MM.1S (cell line): ENCODE measurements at regions not wholly inside any gene's neighbourhood (a gene's known extent, or its start where the extent isn't known, plus 50 kb on each side); places are given as distances from the start of the nearest gene placed in this dataset.

Experiments
- DNase-seq: peaks from one replicate; pipeline ENCODE4 v3.0.0-alpha.2; 2015
- H2AFZ ChIP-seq: fragments of 300-600 bp; sonication (generic); 2 replicates; pipeline ENCODE4 v1.6.0; 2016; ENCODE audit warnings: antibody characterized with exemption, low read length
- H3F3A ChIP-seq: fragments of 300-600 bp; sonication (generic); 2 replicates; pipeline ENCODE4 v1.6.1; 2016; ENCODE audit warnings: mild to moderate bottlenecking, antibody characterized with exemption, low read length, moderate library complexity, mixed read lengths; ENCODE audit not compliant: insufficient read depth
- H3K27ac ChIP-seq: fragments of 300-600 bp; sonication (generic); 2 replicates; pipeline ENCODE4 v1.5.1; 2016; ENCODE audit warnings: mild to moderate bottlenecking, low read length
- H3K27me3 ChIP-seq: fragments of 300-600 bp; sonication (generic); replicated peaks from 2 replicates; pipeline ENCODE4 v1.6.0; 2016; ENCODE audit warnings: low read length; ENCODE audit not compliant: insufficient read depth
- H3K36me3 ChIP-seq: fragments of 300-600 bp; sonication (generic); replicated peaks from 2 replicates; pipeline ENCODE4 v1.6.1; 2016; ENCODE audit warnings: mild to moderate bottlenecking, low read length, mixed read lengths; ENCODE audit not compliant: insufficient read depth
- H3K4me1 ChIP-seq: fragments of 300-600 bp; sonication (generic); 2 replicates; pipeline ENCODE4 v1.6.1; 2016; ENCODE audit warnings: low read length, mixed read lengths
- H3K4me2 ChIP-seq: fragments of 300-600 bp; sonication (generic); 2 replicates; pipeline ENCODE4 v1.6.0; 2016; ENCODE audit warnings: low read depth, low read length
- H3K4me3 ChIP-seq: fragments of 300-600 bp; sonication (generic); 2 replicates; pipeline ENCODE4 v1.5.1; 2016; ENCODE audit warnings: low read length, mixed read lengths
- H3K79me2 ChIP-seq: fragments of 300-600 bp; sonication (generic); 2 replicates; pipeline ENCODE4 v1.6.1; 2016; ENCODE audit warnings: mixed run types, low read length, mixed read lengths
- H3K9ac ChIP-seq: fragments of 300-600 bp; sonication (generic); 2 replicates; pipeline ENCODE4 v1.6.1; 2016; ENCODE audit warnings: low read length, mixed read lengths
- H3K9me2 ChIP-seq: fragments of 300-600 bp; sonication (generic); replicated peaks from 2 replicates; pipeline ENCODE4 v1.6.1; 2016; ENCODE audit warnings: mild to moderate bottlenecking, low read length, mixed read lengths; ENCODE audit not compliant: insufficient read depth
- H3K9me3 ChIP-seq: fragments of 300-600 bp; sonication (generic); replicated peaks from 2 replicates; pipeline ENCODE4 v1.6.1; 2016; ENCODE audit warnings: mild to moderate bottlenecking, low read length, mixed read lengths; ENCODE audit not compliant: insufficient read depth
- H4K20me1 ChIP-seq: fragments of 300-600 bp; sonication (generic); 2 replicates; pipeline ENCODE4 v1.6.1; 2016; ENCODE audit warnings: mild to moderate bottlenecking, low read length, moderate library complexity, mixed read lengths; ENCODE audit not compliant: insufficient read depth
- EZH2 ChIP-seq: fragments of 300-600 bp; sonication (generic); optimal IDR thresholded peaks from 2 replicates; pipeline ENCODE3; 2017; ENCODE audit warnings: low read depth, mild to moderate bottlenecking, antibody characterized with exemption, low read length, mixed read lengths
- EZH2phosphoT487 ChIP-seq: fragments of 300-600 bp; sonication (generic); IDR thresholded peaks from 2 replicates; pipeline ENCODE4 v1.6.1; 2018; ENCODE audit warnings: antibody characterized with exemption, low read length
- TF ChIP-seq, protein P1 (sequence below): fragments of 300-600 bp; sonication (generic); IDR thresholded peaks from 2 replicates; pipeline ENCODE4 v1.5.1; 2016; ENCODE audit warnings: antibody characterized with exemption, low read length, mixed read lengths

DNA sequence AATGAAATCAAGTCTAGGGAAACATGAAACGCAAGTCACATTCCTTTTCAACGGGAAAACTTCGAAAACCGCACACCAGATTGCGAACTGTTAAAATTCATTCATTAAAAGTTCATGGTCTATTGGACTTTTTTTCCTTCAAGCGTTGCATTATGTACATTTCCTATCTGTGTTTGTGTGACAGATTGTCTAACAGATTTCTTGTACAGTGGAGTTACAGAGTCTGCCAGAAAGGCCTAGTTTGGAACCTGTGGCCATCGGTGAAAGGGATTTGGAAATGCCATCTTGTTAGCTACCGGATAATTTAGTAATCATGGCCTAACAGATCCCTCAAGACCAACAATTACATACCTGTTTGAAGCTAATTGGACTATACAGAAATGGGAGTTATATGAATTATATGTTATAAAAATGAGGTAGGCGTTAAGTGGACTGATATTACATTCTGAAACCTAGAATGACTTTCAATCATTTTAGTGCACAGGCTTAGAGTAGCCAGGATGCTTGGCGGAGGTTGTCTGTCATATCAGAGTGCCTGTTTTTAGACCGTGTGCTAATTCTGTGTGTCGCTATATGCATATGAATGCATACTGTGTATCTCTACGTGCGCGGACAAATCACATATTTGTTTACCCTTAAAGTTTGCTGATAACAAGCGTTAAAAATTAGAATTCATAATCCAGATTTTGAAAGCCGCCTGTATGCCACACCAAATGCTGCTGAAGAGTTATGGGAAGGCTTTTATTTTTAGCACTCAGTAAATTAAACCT lies 885.4 kb upstream of the RBFOX1 start:
- no peaks in the 10 kb centered on the region for H3K79me2 ChIP-seq
- H3K27ac ChIP-seq = no peak overlapping the region
- H2AFZ ChIP-seq = no peak overlapping the region
- no peaks in the 10 kb centered on the region for H3K9me3 ChIP-seq
- H3F3A ChIP-seq = no peaks in the 10 kb centered on the region
- no peak for DNase-seq
- H4K20me1 ChIP-seq = no peaks in the 10 kb centered on the region
- no peaks in the 10 kb centered on the region for H3K9me2 ChIP-seq
- no peak overlapping the region for H3K9ac ChIP-seq
- H3K4me3 ChIP-seq = no peak overlapping the region
- no peaks in the 10 kb centered on the region for H3K4me1 ChIP-seq
- H3K4me2 ChIP-seq = no peak overlapping the region
- H3K36me3 ChIP-seq = no peaks in the 10 kb centered on the region
- H3K27me3 ChIP-seq = no peaks in the 10 kb centered on the region
- TF ChIP-seq EZH2 (no peak), EZH2phosphoT487 (no peak)
- TF ChIP-seq, protein P1, sequence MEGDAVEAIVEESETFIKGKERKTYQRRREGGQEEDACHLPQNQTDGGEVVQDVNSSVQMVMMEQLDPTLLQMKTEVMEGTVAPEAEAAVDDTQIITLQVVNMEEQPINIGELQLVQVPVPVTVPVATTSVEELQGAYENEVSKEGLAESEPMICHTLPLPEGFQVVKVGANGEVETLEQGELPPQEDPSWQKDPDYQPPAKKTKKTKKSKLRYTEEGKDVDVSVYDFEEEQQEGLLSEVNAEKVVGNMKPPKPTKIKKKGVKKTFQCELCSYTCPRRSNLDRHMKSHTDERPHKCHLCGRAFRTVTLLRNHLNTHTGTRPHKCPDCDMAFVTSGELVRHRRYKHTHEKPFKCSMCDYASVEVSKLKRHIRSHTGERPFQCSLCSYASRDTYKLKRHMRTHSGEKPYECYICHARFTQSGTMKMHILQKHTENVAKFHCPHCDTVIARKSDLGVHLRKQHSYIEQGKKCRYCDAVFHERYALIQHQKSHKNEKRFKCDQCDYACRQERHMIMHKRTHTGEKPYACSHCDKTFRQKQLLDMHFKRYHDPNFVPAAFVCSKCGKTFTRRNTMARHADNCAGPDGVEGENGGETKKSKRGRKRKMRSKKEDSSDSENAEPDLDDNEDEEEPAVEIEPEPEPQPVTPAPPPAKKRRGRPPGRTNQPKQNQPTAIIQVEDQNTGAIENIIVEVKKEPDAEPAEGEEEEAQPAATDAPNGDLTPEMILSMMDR = no peak

DNA sequence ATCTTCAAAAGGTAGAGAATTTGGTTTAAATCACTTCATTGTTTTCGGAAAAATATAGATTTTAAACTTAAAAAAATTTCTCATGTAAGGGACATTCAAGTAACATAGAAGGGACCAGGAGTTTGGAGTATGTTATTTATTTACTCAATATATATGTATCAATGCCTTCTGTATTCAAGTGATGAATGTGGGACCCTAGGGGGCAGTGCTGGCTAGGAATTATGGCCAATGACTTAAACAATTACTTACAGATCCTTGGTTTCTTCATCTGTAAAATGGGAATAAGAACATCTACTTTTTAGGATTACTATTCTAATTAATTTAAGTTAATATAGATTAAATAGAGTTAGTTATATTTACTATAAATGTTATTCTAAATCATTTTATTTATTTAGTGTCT lies 886.3 kb upstream of the RBFOX1 start:
- Histone ChIP-seq H3K79me2 (no peaks in the 10 kb centered on the region), H3K36me3 (no peaks in the 10 kb centered on the region), H3K9ac (no peak overlapping the region), H3F3A (no peaks in the 10 kb centered on the region), H3K4me1 (no peaks in the 10 kb centered on the region), H4K20me1 (no peaks in the 10 kb centered on the region), H3K9me3 (no peaks in the 10 kb centered on the region), H3K4me3 (no peak overlapping the region), H2AFZ (no peak overlapping the region), H3K4me2 (no peak overlapping the region), H3K27ac (no peak overlapping the region), H3K27me3 (no peaks in the 10 kb centered on the region), H3K9me2 (no peaks in the 10 kb centered on the region)
- peak; percentile 33 for DNase-seq
- TF ChIP-seq, protein P1 = peak; percentile 7; the same call in 1 of the 2 replicates
- TF ChIP-seq EZH2 (no peak), EZH2phosphoT487 (no peak)

DNA sequence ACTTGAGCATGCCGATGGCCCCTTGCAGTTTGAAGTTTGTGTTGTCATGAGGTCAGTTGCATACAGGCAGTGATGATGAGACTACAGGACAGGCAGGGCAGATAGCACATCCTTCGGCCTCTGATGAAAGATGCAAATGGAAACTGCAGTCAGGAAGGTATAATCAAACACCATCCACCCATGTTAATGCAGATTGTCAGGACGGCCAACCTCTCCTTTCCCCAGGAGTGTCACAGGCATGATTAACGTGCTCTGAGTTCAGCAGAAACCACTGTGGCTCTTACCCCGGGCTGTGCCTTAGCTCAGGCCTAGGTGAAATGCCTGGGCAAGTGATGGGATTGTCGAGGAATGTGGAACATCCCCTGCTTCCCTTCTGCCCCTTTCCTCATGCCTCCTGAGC lies 893.5 kb upstream of the RBFOX1 start:
- no peaks in the 10 kb centered on the region for H3K9me2 ChIP-seq

More for the DNA sequence above, 893.5 kb upstream of the RBFOX1 start:
- no peak for DNase-seq
- Histone ChIP-seq H3K4me2 (no peak overlapping the region), H3K27me3 (no peaks in the 10 kb centered on the region), H3K79me2 (no peaks in the 10 kb centered on the region), H2AFZ (no peak overlapping the region), H3K4me3 (no peak overlapping the region), H3K36me3 (no peaks in the 10 kb centered on the region), H3F3A (no peaks in the 10 kb centered on the region), H3K9me3 (no peaks in the 10 kb centered on the region), H3K9ac (no peak overlapping the region), H4K20me1 (no peaks in the 10 kb centered on the region), H3K4me1 (no peaks in the 10 kb centered on the region), H3K27ac (no peak overlapping the region)
- TF ChIP-seq EZH2 (no peak), EZH2phosphoT487 (no peak)
- TF ChIP-seq, protein P1 = no peak
